ENCODE measurements at regions not wholly inside any gene's neighbourhood (a gene's known extent, or its start where the extent isn't known, plus 50 kb on each side); places are given as distances from the start of the nearest gene placed in this dataset.

DNA sequence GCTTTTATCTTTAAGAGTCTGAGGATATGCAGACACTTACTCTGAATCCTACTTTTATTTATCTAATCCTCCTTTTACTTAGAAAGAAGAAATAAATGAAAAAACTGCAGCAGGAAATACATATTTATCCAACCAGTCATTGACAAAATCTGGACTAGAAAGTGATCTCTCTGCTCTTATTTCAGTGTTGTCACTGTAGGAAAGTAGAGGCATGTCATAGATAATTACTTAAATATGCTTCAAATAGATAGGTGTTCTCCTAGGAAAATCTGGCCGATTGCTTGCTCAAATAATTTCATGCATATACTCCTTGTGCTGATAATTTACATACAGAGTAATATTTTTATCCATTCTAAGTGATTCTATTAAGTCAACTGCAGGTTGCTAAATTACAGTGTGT lies 2001.9 kb upstream of the C9orf72 start:
- TF ChIP-seq CTCF (IDR thresholded peaks at IDR 0.05) (no peak), POLR2A (IDR thresholded peaks at IDR 0.05) (no peak)

Data from testis (tissue), 2 donors.